HG03432 (cell line): ENCODE measurements at regions not wholly inside any gene's neighbourhood (a gene's known extent, or its start where the extent isn't known, plus 50 kb on each side); places are given as distances from the start of the nearest gene placed in this dataset.
A peak's percentile ranks its signal among the peaks of the same experiment; 100 is the strongest.
"Not testable (repeated sequence)": the region's sequence is repeated elsewhere in the genome, so short reads cannot be mapped to it uniquely, and the experiment has no call there.

ENCODE experiments used
- ATAC-seq: cut with Tn5 transposase; IDR thresholded peaks from one replicate; pipeline ENCODE4 v1.9.1; 2021; ENCODE audit warnings: mild to moderate bottlenecking, moderate library complexity; ENCODE audit not compliant: unreplicated experiment

- ATAC-seq: not testable (repeated sequence)
Measured at GRCh38 chr20:53654521-53654920, 60.9 kb upstream of the ZNF217 start.

GRCh38 chr20:53652859-53653517 is 59.3 kb upstream of the ZNF217 start:
- ATAC-seq: no peak

- ATAC-seq: peak; percentile 73
Measured at GRCh38 chr20:53652090-53652858, 58.6 kb upstream of the ZNF217 start.

- not testable (repeated sequence) for ATAC-seq
Measured at GRCh38 chr20:53649493-53649892, 55.9 kb upstream of the ZNF217 start.

- no peak for ATAC-seq
Measured at GRCh38 chr20:53647286-53647821, 53.7 kb upstream of the ZNF217 start.

- no peak for ATAC-seq
Measured at GRCh38 chr20:53646550-53646949, 52.9 kb upstream of the ZNF217 start.

- ATAC-seq: no peak
Measured at GRCh38 chr20:53645582-53645897, 51.9 kb upstream of the ZNF217 start.

- ATAC-seq: not testable (repeated sequence)
Measured at GRCh38 chr20:53644108-53644507, 50.5 kb upstream of the ZNF217 start.
